GM19372 (cell line): ENCODE measurements at regions not wholly inside any gene's neighbourhood (a gene's known extent, or its start where the extent isn't known, plus 50 kb on each side); places are given as distances from the start of the nearest gene placed in this dataset.
"Not testable (repeated sequence)": the region's sequence is repeated elsewhere in the genome, so short reads cannot be mapped to it uniquely, and the experiment has no call there.

Experiments used
- ATAC-seq: cut with Tn5 transposase; IDR thresholded peaks from one replicate; pipeline ENCODE4 v1.9.1; 2021; ENCODE audit warnings: mild to moderate bottlenecking, low read depth, moderate library complexity; ENCODE audit not compliant: unreplicated experiment

DNA sequence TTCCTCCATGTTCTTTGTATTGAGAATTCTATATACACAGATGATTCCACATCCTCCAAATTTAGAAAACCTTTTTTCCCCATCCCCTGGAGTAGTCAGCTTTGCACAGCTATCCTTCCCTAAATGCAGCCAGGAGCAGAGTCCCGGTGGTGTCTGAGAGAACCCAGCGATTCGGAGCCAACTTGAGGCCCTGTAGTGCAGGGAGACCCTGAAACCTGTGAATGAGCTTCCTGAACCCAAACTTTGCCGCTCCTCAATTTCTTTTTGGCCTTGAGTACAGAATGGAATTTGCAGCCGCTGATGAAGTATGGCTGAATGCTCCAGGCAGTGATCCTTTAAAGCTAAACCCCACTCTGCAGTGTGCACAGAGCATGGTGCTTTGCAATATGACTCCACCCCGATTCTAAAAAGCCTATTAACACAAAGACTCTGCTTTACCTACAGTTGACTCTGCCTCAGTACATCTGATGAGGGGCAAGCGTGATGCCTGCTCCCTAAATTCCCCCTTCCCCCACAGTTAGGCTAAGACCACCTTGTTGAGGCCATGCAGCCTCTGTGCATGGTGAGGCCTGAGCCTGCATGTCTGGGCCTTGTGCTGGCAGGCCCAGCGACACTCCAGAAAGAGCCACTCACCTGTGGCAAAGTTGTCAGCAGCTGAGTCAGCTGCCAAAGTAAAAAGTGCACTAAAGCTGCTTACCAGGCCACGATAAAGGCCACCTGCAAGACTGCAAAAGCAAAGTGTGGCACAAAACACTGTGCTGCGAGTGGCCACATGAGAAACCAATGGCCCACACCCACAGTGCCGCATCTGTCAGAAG lies 82.1 kb downstream of the PLEKHG1 start:
- ATAC-seq, result no peak

DNA sequence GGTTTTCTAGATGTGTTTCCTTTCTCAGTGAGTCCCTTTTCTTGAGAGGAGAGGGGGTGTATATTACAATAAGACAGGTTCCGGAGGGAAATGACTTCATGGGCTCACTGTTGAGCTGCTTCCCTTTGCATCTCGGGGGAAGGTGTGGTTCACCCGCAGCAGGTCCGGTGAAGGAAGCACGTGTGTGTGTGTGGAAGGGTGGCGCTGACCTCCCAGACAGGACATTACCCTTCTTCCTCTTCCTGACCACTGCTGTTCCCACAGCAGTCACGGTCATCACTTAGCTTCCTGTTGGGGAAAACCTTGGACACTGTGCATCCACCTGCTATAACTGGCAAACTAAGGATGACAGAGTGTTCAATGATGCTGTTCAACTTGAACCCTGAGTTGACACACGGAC lies 83.6 kb downstream of the PLEKHG1 start:
- ATAC-seq, result no peak

DNA sequence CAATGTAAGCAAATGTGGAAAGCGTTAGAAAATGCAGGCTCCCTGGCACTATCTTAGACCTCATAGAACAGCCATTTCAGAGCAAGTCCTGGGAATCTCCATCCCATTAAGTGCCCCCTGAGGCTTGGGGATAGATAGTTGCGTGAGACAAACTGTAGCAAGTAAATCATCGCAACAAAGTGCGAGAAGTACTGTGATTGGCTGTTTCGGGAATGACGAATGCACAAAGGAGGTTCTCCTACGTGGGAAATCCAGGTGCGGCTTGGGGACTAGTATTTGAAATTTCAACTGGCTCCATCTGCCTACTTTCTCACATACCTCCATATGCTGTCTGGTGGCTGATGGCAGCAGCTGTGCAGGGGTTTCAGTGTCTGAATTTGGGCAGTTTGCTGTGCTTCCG lies 84.5 kb downstream of the PLEKHG1 start:
- ATAC-seq, result no peak

DNA sequence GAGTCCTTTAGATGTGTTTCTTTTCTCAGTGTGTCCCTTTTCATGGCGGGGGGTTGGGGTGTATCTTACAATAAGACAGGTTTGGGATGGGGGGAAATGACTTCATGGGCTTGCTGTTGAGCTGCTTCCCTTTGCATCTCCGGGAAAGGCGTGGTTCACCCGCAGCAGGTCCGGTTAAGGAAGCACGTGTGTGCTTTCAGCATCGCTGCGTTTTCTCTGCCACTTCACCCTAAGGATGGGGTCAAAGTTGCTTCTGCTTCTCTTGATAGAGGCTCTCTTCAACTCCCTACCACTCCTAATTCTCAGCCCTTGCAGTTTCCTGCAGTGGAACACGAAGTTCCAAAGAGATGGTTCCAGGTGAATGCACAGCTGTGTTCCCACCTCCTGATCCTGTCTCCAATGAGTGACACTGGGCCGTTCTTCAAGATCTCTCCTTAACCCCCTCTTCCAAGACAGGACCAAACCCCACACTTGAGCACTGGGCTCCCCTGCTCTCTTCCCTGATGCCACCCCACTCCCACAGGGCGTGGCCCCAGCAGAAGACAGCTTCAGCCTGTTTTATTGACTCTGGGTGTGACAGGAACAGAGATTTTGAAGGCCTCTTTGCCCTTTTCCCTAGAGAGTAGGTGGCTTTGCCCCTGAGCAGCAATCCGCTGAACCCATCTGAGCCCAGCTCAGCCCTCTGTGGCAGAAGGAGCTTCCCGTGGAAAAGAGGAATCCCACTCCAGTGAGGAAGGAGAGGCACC lies 85.2 kb downstream of the PLEKHG1 start:
- no peak for ATAC-seq

DNA sequence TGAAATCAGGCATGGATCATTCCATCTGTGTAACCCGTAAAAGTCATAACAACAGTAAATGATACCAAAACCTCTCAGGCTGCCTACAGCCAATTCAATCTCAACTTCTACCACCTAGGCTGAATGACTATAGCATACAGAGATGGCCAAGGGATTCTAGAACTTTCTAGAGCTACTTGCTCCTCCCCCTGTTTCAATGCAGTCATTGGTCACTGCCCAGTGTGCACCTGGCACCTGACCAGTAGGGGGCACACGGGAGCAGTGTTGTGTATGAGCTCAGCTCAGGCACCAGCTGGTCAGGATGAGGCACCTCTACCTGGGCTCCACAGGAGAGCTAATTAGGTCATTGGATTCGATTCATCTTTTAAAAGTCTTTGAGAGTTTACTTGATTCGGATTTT lies 86.2 kb downstream of the PLEKHG1 start:
- ATAC-seq, result peak; percentile 68

DNA sequence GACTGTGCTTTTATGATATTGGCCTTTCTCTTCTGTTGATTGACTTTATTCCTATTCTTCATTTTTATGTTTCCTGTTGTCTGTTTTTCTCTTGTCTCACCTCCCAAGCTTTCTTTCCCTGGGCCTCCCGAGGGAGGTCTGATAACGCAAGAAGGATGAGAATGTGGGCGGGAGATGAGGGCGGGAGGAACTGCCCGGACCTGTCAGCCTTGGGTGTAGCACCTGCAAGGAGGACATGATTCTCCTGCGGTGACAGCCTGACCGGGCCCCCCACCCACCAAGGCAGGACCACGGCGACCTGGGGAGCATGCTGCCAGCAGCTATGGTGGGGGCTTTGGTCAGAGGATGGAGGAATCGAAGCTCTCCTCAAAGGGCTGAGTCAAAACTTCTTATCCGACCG lies 86.9 kb downstream of the PLEKHG1 start:
- no peak for ATAC-seq

DNA sequence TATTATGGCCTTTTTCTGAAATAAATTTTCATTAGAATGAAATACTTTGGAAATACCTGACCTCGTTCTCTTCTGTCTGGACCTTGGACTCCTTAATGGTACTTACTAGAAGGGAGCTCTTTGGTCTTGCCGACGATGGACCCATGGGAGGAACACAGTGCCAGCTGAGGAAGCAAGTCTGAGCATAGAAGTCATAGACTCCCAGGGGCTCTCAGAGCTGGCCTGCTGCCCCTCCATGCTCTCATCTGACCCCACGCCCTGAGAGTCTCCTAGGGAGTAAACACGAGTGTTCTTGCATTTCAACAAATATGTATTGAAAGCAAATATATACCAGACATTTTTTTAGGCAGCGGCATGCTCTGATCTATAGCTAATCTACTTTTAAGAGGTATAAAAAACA lies 87.8 kb downstream of the PLEKHG1 start:
- no peak for ATAC-seq

DNA sequence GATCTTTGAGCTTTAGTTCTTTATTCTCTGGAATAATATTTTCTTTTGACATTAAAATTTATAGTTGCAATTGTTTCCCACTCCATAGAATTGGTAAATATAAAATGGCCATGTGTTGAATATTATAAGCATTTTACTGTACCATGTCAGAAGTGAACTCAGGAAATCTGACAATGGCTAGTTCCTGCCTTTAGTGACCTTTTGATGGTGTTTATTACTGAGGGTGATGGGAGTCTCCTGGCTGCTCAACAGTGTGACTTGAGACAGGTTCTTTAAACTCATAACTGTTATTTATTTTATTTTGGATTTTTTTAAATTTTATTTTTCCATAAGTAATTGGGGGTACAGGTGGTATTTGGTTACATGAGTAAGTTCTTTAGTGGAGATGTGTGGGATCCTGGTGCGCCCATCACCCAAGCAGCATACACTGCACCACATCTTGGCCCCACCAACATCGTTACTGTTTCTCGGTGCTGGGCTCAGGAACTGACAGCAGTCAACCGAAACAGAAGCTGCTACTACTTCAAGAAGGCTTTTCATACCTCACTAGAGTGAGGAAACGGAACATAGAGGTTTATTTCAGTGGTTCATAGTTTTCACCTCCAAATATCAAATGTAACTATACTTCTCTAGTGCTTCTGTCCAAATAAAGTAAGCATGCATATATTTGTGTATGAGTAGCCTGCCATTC lies 90.4 kb downstream of the PLEKHG1 start:
- no peak for ATAC-seq

DNA sequence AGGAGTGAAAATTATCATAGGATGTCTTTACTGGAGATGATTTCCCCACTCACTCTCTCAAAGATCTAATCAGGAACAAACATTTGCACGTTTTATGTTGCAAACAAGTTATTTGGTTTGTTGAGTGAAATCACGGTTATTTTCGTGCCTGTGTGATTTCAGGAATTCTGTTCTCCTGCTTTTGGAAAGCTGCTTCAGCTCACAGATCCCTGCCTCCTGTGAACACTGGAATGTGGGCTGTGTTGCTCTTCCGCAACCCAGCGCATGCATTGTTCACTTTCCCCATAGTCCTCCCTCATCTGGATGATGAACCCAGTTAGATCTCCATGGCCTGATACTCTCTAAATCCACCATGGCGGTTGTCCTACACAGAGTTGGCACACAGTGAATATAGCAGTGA lies 91.0 kb downstream of the PLEKHG1 start:
- no peak for ATAC-seq

DNA sequence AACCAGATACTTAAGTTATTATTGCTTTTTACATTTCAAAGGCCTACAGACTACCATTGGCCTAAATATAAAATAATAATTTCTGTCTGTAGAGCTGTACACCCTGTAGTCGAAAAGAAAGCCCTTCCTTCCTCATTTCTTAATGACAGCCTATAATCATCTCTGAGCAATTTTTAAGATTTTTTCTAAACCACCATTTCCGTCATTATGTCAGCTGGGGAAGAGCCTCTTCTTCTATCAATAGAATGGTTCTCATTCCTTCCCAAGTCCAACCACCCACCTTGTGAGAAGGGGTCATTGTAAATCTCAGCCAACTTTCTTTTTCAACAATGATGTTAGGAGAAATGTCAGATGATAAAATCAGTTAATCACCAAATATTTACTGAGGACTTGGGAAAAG lies 91.8 kb downstream of the PLEKHG1 start:
- no peak for ATAC-seq

DNA sequence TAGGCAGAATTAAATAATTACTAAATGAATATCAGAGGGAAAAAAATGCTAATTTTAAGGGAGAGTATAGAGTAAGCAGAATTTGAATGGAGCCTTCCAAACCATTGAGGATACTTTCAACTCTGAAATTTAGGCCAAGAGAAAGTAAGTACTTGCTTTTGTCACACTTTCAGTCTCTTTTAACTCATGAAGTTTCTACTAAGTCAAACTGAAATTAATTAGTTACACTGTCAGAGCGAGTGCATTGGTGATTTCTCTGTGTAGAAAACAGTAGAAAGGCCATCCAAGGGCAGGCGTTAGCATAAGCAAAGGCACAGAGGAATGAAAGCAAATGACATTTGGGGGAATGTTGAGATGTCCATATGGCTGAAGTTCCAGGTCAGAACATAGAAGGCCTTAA lies 92.9 kb downstream of the PLEKHG1 start:
- peak; percentile 72 for ATAC-seq

DNA sequence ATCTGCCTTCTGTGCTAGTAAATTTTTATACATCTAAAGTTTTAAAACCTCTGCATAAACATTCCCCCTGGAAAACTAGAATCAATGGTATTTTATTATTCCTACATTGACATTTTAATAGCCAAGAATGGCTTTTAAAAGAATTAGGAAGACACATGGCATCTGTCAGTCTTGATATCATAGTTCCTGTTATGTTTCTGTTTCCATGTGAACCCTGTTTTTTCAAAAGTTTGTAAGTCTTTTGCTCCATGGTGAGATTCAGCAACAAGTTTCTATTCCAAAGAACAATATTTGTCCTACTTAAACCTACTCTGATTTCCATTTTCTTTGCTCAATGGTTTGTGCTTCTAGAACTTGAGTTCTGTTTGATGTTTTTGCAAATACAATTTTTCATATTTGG lies 95.2 kb downstream of the PLEKHG1 start:
- no peak for ATAC-seq

DNA sequence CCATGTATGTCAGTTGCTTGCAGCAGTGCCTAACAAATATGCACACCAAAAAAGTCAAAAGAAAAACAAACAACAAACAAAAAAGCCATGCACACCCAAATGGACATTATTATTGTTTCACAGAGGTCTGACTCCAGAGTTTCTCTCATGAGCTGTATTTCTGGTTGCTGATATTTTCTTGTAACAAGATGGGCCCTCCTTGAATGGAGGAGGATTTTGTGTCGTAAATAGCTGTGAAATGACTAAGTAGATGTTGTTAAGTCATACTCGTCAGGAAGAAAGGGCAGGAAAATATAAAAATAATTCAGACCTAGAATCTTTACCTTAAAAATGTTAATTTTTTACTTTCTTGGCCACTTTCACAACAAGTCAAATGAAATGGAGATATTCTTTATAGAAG lies 96.0 kb downstream of the PLEKHG1 start:
- no peak for ATAC-seq

DNA sequence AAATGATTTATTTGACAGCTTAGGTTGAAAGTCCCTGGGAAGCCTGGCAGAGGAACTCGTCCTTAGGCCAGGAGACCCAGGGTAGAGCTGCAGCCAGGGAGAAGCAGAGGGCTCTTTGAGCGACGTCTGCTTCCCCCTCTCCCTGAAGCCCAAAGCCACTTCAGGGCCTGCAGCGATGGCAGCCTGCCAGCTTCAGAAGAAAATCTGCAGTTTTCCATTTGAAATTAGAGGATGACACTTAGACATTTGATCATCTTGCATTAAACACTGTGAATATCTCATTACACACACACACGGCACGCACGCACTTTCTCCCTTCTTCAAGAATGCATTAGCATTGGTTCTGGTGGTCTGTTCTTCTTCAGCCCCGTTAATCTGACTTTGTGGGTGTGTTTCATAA lies 96.5 kb downstream of the PLEKHG1 start:
- ATAC-seq, result no peak

DNA sequence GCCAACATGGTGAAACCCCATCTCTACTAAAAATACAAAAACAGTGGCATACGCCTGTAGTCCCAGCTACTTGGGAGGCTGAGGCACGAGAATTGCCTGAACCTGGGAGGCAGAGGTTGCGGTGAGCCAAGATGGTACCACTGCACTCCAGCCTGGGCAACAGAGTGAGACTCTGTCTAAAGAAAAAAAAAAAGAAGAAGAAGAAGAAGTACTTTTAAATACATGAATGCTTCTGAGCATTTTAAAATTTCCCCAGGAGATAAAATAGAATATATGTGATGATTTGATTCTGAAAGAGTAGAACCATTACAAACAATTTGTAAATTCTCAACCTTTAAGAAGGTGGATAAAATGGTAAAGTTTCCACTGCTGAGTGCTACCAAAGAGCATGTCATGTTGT lies 97.2 kb downstream of the PLEKHG1 start:
- not testable (repeated sequence) for ATAC-seq

DNA sequence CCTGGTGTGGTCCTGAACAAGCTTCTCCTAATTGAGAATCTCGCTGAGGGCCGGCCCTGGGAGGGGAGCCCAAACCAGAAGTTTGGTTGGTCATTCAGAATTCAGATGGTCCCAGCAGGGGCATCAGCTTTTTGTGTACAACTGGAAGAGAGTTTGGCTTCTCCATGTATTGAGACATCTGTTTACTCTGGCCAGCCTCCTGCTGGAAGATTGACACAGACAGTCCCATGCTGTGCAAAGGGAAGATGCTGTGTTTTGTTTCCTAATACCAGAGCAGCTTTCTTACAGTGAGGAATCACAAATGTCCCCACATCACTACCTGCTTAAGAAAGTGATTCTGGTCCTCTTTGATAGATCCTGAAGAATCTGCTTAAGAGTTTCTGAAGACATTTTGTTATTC lies 97.8 kb downstream of the PLEKHG1 start:
- no peak for ATAC-seq

DNA sequence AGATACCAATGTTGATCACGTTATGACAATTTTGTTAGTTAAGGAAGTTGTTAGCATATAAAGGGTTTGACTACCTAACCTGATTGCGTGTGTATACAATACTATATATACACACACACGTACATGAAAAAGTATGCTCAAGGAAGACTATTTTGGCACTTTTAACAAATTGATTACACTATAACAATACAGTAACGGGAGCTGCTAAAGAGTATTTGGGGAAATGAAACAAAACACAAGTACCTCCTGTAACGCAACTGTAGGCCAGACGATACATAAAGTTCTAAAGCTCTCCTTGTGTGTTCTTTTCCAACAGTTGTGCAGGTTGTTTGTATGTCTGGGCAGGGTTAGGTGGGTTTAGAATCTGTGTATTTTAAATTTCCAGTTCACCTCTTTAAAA lies 98.7 kb downstream of the PLEKHG1 start:
- ATAC-seq, result no peak

DNA sequence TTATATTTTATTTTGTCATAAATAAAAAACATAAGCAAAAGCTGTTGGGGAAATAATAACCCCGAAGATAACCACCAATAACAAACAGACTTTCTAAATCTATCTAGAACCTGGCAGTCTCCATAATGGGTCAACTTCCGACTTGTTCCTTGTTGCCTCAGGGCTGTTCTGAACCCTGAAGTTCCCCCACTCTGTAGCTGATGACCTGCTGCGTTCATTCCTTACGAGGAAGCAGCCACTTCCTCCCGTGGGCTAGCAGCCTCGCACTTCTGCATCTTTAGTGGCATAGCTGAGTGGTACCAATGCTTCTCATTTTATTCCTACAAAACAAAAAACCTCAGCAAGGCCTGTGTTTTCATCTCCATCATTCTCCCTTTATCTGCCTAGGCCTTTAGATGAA lies 103.0 kb downstream of the PLEKHG1 start:
- no peak for ATAC-seq

DNA sequence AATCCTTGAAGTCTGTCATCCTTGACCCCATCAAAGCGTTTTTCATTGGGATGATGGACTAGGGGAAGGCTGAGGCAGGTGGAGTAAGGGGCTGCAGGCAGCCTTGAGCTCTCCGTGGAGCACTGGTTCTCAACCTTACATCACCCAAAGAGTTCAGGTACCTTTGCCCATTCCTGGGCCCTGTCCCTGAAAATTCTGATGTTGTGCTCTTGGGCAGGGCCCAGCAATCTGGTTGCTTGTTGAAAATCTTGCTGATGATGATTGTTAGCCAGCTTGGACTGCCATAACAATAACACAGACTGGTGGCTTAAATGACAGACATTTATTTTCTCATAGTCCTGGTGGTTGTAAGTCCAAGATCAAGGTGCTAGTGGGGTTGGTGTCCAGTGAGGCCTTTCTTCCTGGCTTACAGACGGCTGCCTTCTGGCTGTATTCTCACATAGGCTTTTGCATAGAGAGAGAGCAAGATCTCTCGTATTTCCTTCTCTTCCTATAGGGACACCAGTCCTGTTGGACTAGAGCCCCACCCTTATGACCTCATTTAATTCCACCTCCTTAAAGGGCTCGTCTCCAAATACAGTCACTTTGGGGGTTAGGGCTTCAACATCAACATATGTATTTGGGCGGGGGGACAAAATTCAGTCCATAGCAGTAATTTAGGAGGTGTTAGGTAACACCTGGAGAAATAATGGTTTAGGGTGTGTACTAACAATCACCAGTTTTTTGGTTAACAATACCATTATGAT lies 104.9 kb downstream of the PLEKHG1 start:
- no peak for ATAC-seq

DNA sequence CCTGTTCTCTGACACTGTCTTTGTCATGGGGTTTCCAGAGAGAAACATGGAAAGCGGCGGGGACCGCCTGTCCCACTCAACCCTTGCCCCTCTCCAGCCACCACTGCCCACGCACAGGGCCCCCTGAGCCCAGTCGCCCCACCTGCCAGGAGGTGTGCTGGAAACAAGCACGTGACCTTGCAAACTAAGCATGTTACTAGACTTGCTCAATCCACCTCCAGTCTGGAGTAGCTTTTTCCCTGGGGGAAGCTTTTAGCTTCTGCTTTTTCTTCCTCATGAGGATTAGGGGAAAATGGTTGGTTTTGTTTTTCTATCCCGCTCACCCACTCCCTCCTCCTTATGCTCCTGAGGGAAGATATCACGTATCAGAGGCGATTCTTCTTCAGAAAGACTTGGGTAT lies 105.7 kb downstream of the PLEKHG1 start:
- ATAC-seq, result no peak

DNA sequence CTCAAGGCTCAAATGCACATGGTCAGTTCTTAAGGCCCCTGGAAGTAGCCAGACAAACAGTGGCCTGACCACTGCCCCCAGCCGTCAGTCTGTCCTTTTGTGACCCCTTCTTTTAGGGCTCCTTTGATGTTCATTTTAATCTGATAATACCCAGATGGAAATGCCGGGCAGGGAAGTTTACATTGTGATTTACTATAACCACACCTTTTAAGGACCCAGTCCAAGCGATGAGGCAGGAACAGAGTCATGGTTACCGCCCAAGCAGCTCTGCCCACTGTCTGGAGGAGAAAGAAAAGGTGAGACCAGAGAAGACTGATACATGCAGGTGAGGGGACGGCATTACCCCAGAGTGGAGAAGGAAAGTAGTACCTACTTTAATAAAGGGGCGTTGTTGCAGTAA lies 110.6 kb downstream of the PLEKHG1 start:
- no peak for ATAC-seq
